Activated CD8-positive, alpha-beta T cell treated with anti-CD3 and anti-CD28 coated beads for 36 hours (primary cell): ENCODE measurements at regions not wholly inside any gene's neighbourhood (a gene's known extent, or its start where the extent isn't known, plus 50 kb on each side); places are given as distances from the start of the nearest gene placed in this dataset.

ENCODE experiments used
- ATAC-seq: fragments of 200-7000 bp; cut with Tn5 transposase; one replicate; pipeline ENCODE4 v1.10.0; 2021; ENCODE audit warnings: mild to moderate bottlenecking, moderate library complexity
- CTCF ChIA-PET: fragments of 350-600 bp; sonication (Branson Sonifier 250); formaldehyde crosslinking; loops from one replicate; lab custom pipeline; 2021; ENCODE audit warnings: antibody characterized with exemption; lab: Charles Lee
- POLR2A ChIA-PET: fragments of 350-600 bp; sonication (Branson Sonifier 250); formaldehyde crosslinking; loops from one replicate; lab custom pipeline; 2021; ENCODE audit warnings: antibody characterized with exemption; lab: Charles Lee
- DNase-seq: peaks from one replicate; pipeline ENCODE4 v3.0.0-alpha.2; 2020
- H3K27ac Mint-ChIP-seq: one replicate; pipeline ENCODE4 v1.8.0; 2021; ENCODE audit warnings: mild to moderate bottlenecking, mixed read lengths
- H3K27me3 Mint-ChIP-seq: one replicate; pipeline ENCODE4 v1.8.0; 2021; ENCODE audit warnings: mixed read lengths
- H3K36me3 Mint-ChIP-seq: one replicate; pipeline ENCODE4 v1.8.0; 2021; ENCODE audit warnings: low read depth, mixed read lengths
- H3K4me1 Mint-ChIP-seq: one replicate; pipeline ENCODE4 v1.8.0; 2021; ENCODE audit warnings: low read depth, mixed read lengths
- H3K4me3 Mint-ChIP-seq: one replicate; pipeline ENCODE4 v1.8.0; 2021; ENCODE audit warnings: mild to moderate bottlenecking, moderate library complexity, mixed read lengths
- H3K9me3 Mint-ChIP-seq: one replicate; pipeline ENCODE4 v1.8.0; 2021; ENCODE audit warnings: mixed read lengths
- intact Hi-C: fragments of 100-400 bp; cut with micrococcal nuclease; formaldehyde crosslinking; loops from one replicate; pipeline ENCODE4 v1.10.0; 2022
- TF ChIP-seq, protein P1 (sequence below): fragments of 200-600 bp; IDR thresholded peaks from one replicate; pipeline ENCODE4 v1.8.0; 2022; ENCODE audit warnings: antibody characterized with exemption, mild to moderate bottlenecking

DNA sequence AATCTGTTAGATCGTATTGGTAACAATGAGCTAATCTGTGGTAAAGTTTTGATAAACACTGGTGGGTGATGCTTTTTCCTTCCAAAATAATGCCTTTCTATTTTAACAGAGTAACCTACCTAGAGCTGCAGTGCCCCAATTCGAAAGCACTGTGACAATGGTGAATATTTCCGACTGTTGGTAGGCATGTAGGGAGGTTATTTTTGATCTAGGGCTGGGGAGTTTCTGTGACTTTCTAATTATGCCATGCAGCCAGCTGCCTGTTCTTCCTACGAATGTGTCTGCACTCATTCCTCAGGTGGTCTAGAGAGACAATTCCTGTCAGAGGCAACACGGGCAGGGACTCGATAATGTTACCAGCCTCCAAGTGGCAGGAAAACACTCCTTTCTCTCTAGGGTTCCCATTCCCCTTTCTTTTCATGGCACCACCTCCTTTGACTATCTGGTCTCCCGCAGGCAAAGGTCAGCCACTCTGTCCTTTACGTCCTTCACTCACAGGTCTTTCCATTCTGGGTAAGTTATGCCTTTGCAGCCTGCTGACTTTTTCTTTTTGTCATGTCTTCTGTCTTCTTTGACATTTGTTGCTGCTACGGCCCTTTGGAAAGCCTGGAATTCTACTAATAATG lies 167.2 kb upstream of the MGAT5 start:
- TF ChIP-seq, protein P1, sequence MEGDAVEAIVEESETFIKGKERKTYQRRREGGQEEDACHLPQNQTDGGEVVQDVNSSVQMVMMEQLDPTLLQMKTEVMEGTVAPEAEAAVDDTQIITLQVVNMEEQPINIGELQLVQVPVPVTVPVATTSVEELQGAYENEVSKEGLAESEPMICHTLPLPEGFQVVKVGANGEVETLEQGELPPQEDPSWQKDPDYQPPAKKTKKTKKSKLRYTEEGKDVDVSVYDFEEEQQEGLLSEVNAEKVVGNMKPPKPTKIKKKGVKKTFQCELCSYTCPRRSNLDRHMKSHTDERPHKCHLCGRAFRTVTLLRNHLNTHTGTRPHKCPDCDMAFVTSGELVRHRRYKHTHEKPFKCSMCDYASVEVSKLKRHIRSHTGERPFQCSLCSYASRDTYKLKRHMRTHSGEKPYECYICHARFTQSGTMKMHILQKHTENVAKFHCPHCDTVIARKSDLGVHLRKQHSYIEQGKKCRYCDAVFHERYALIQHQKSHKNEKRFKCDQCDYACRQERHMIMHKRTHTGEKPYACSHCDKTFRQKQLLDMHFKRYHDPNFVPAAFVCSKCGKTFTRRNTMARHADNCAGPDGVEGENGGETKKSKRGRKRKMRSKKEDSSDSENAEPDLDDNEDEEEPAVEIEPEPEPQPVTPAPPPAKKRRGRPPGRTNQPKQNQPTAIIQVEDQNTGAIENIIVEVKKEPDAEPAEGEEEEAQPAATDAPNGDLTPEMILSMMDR = no peak
- H3K4me3 Mint-ChIP-seq = no peak overlapping the region
- H3K27ac Mint-ChIP-seq = no peak overlapping the region
- H3K36me3 Mint-ChIP-seq = no peaks in the 10 kb centered on the region
- intact Hi-C loops = loop anchor here (10.0 kb wide), 1 partner anchor 202 kb away; no protein-coding TSS in a partner anchor
- ATAC-seq (no peak), DNase-seq (no peak)
- POLR2A ChIA-PET = no interaction called here
- no peaks in the 10 kb centered on the region for H3K27me3 Mint-ChIP-seq
- no peaks in the 10 kb centered on the region for H3K4me1 Mint-ChIP-seq
- CTCF ChIA-PET = interaction anchor here (0.6 kb wide), 1 partner anchor 334 kb away, joined by 3 read pairs; no protein-coding TSS in a partner anchor
- no peaks in the 10 kb centered on the region for H3K9me3 Mint-ChIP-seq

DNA sequence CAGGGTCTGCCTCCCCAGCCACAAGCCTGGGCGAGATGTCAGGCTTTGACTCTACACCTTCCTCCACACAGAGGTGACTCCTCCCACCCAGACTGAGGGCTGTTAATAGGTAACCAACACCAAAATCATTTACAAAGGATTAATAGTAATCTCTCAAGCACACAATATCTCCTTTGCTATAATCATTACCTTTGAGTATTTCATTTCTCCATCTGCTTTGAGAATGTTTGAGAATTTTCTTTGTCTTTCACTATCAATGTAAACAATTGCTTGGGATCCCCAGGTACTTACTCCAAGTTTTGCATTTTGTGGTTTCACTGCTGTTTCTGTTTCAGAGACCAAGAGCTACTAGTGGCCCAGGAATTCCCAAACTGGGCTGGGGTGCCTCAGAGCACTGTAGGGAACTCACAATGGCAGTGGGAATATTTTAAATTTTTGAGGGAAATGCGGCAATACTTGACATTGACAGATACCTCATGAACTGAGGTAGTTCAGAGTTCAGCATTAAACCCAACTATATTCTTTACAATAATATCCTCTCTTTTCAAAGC lies 166.4 kb upstream of the MGAT5 start:
- DNase-seq = no peak
- Mint-ChIP-seq H3K36me3 (no peaks in the 10 kb centered on the region), H3K4me3 (no peak overlapping the region), H3K27ac (no peak overlapping the region), H3K4me1 (no peaks in the 10 kb centered on the region), H3K9me3 (no peaks in the 10 kb centered on the region), H3K27me3 (peaks cover 1% of the 10 kb centered on the region)
- intact Hi-C loops = loop anchor here (10.0 kb wide), 1 partner anchor 203 kb away; no protein-coding TSS in a partner anchor
- CTCF ChIA-PET = no interaction called here
- TF ChIP-seq, protein P1 = no peak
- ATAC-seq = no peak
- POLR2A ChIA-PET = no interaction called here

DNA sequence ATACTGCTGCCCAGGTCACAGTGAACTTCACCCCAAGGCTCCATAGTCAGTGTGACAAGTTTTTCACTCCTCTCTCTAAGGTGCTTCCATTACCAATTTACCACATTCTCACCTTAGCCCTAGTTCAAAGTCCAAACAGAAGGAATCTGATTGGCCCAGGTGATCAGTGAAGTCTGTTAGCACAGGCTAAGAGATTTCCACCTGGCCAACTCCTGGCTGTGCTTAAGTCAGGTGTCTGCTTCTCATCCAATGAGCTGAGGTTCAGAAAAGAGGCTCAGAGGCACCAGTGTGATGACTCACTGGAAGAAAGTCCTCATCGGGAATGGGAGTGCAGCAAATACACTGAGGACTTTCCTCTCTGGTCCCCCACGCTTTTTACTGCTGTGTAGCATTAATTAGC lies 164.4 kb upstream of the MGAT5 start:
- Mint-ChIP-seq H3K27ac (no peak overlapping the region), H3K4me1 (no peaks in the 10 kb centered on the region), H3K9me3 (peaks cover 1% of the 10 kb centered on the region), H3K27me3 (peaks cover 5% of the 10 kb centered on the region), H3K4me3 (no peak overlapping the region), H3K36me3 (no peaks in the 10 kb centered on the region)
- intact Hi-C loops = loop anchor here (10.0 kb wide), 1 partner anchor 205 kb away; no protein-coding TSS in a partner anchor
- ChIA-PET POLR2A (no interaction called here), CTCF (no interaction called here)
- DNase-seq = no peak
- no peak for ATAC-seq
- TF ChIP-seq, protein P1 = no peak

DNA sequence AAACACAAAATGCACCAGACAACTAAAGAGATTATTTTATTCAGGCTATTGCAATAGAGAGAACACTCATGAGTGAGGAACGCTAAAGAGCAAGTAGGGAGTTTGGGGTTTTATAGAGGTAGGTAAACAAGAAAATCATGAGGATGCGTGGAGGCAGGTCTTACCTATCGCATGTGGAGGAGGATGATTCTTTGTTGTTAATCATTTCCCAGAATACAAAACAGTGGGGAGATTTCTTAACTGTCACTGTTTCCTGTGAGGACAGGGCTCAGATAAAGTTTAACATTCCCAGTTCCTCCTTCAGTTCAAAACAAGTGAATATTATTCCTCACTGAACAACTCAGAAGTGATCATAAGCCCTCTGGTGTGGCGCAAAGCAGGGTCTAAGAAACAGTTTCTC lies 156.1 kb upstream of the MGAT5 start:
- TF ChIP-seq, protein P1 = no peak
- no peak for ATAC-seq
- Mint-ChIP-seq H3K36me3 (no peaks in the 10 kb centered on the region), H3K27ac (no peak overlapping the region), H3K4me1 (no peaks in the 10 kb centered on the region), H3K27me3 (peaks cover 7% of the 10 kb centered on the region), H3K4me3 (no peak overlapping the region), H3K9me3 (peaks cover 5% of the 10 kb centered on the region)
- no peak for DNase-seq
- ChIA-PET CTCF (no interaction called here), POLR2A (no interaction called here)
- intact Hi-C loops = no loop called here

DNA sequence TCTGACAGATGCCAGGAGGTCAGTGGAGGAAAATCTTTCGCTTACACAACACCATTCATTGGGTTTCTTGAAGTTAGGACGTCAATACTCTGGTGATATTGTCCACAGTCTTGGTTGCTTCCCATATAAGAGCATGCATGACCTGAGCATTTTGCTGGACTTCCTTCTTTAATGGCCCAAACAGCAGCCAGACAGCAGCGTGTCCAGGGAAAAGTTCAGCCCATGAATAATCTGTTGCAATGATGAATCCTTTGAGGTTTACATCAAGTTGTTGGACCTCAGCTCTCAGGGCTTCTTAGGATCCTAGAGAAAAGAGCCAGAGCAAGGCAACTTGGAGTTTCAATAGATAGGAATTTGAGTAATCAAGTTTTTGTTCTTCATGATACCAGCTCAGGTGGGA lies 155.6 kb upstream of the MGAT5 start:
- Mint-ChIP-seq H3K27ac (no peak overlapping the region), H3K4me3 (no peak overlapping the region), H3K9me3 (peaks cover 5% of the 10 kb centered on the region), H3K27me3 (peaks cover 7% of the 10 kb centered on the region), H3K4me1 (no peaks in the 10 kb centered on the region), H3K36me3 (no peaks in the 10 kb centered on the region)
- ATAC-seq (no peak), DNase-seq (no peak)
- TF ChIP-seq, protein P1 = no peak
- intact Hi-C loops = no loop called here
- ChIA-PET POLR2A (no interaction called here), CTCF (interaction anchor here (0.6 kb wide), 1 partner anchor 805 kb away, joined by 3 read pairs; no protein-coding TSS in a partner anchor)
